ENCODE measurements at regions not wholly inside any gene's neighbourhood (a gene's known extent, or its start where the extent isn't known, plus 50 kb on each side); places are given as distances from the start of the nearest gene placed in this dataset.

DNA sequence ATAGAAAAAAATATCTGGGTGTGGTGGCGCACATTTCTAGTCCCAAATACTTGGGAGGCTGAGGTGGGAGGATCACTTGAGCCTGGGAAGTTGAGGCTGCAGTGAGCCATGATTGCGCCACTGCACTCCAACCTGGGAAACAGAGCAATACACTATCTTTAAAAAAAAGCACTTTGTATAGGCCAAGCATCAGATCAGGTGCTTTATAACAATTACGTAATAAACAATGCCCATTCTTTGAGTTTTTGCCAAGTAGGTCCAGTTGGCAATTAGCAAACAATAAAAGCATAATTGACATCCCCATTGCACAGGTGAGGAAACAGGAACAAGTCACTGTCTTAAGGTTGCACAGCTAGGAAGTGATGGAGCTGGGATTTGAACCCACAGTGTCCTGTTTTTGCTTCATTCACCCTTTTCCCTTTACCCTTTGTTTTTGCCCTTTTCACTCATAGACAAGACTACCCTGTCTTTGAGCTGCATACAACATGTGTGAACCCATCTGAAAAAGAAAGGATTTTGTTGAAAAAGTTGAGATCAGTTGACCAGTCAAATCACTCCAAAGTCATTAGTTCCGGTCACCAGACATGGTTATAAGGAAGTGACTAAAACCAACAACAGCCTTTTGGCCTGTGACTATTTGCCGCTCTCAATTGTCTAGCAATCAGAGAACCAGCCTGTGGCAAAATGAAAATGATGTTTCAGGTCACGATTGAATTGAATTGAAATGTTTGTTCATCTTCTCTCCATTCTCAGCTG is 303.6 kb downstream of the TFAP2C start:
- DNase-seq: no peak

DNA sequence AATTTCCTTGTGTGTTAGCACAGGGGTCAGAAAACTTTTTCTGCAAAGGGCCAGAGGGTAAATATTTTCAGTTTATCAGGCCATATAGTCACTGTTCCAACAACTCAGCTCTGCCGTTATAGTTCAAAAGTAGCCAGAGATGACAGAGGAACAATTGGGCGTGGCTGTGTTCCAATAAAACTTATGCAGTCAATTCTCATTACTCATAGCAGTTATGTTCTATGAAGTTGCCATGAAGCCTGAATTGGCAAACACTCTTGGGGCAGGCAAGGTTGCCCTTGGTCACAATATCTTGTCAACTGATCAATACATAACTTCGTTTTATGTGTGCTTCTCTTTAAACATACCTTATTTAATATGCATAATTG is 304.2 kb downstream of the TFAP2C start:
- DNase-seq: no peak

DNA sequence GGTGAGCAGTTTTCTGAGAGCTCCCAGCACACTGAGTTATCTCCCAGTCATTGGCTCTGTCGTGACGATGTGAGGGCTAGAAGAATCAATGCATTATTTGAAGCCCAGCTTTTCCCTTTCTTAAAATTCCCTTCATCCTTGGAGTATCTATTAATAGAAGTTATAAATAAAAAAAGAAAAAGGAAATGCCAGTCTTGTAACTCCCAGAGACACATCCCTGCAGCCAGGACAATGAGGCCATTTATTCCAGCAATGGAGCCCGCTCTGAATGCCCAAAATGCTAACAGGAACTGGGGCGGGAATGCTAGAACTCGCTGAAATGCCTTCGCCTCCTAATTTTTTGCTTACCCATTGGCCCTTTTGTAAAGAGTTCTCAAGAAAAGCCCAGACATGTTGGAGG is 305.8 kb downstream of the TFAP2C start:
- no peak for DNase-seq

DNA sequence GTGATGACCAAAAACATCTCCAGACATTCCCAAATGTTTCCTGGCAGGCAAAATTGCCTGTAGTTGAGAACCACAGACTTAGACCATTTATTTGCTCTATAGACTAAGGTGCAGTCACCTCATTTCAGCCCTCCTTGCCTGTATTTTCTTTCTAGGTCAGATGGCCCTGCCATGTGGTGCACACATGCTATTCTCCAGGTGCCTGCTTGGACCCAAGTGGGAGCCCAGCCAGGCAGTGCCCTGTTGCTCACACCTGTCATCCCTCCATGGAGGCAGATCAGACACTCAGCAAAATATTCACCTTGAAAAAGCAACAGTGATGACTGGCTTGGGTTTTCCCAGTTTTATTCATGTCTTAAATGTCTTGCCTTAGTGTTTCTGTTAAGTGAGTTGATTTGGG is 311.4 kb downstream of the TFAP2C start:
- DNase-seq: no peak

DNA sequence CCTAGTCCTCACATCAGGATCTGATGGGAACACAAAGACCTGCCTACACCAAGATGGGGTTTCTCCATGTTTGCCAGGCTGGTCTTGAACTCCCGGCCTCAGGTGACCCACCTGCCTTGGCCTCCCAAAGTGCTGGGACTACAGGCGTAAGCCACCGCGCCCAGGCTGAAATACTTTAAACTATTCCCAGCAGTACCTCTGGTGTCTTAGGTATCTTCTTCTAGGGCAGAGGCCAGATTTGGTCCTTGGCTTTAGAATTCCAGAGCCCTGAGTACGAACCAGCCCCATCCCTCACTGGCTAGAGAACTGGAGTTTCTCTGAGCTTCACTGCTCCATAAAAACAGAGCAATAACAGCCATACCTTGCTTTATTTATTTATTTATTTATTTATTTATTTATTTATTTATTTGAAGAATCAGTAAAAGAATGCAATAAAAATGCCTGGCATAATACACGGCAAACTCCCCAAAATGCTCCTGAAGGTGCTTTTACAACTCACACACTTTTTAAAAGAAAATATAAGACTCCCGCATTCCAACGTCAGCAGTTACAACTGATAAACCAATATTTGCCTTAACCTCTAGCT is 312.1 kb downstream of the TFAP2C start:
- DNase-seq: no peak

DNA sequence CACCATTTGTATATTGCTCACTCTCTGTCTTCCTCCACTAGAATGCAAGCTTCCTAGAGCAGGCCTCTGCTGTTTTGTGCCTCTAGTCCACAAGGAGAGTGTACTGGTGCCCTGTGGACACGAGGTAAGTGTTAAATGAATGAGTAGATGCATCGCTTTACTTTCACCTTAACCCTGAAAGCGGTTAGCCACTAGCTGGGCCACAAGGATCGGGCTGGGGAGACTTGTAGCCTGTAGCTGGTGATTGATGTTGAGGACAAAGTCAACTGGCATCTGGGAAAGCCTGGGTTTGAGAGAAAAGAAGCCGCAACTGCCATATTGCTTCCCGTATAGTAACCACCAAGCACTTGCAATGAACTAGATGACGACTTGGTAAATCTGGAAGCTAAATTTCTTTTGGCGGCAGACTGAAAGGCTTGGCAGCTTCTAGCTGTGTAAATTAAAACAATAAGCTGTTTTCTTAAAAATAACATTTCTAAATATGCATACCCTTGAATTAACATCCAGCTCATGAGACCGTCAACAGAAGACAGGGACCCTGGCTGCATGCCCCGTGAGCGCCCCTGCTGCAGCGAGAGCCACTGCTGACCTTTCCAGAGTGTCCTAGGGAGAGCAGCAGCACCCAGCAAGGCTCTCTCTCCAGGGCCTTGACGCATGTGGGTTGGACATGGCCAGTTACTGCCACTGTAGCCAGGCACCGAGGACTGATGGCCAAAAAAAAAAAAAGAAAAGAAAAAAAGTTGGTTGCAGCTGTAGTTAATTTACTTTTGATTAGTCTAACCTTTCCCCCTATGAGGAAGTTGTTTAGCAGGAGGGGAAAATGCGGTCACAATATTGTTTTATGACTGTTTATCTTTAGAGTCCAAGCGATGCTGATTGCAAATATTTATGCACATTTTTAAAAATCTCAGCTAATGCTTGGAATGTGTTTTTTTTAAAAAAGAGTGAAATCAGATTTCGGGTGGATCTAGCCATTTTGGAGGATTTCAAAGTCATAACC is 315.1 kb downstream of the TFAP2C start:
- DNase-seq: no peak

DNA sequence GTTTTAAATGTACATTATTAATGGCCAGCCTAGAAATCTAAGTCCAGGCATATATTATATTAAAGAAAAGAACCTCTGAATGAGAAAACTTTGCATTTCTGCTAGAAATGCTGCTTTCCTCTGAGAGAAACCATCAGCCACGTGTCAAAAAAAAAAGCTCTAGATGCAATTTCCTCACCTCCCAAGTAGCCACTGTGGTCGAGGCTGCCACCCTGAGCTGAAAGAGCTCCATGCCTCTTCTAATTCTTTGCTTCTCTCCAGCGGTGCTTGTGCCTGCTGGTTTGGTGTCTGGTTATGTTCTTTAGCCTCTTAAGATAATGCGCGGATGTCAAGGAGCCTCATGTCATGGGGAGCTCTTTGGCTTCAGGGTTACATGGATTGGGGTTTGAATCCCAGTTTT is 316.0 kb downstream of the TFAP2C start:
- no peak for DNase-seq

DNA sequence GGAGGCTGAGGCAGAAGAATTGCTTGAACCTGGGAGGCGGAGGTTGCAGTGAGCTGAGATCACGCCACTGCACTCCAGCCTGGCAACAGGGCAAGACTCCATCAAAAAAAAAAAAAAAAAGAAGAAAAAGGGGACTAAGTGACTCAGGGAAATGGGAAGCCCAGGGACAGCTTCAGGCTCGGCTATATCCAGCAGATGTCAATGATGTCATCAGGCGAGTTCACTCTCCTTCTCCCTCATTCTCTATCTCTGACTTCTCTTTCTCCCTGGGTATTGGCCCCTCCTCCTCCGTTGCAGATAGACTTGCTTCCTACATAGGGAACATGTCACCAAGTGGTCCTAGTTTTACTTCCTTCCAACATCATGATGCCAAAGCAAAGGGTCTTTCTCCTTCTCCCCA is 316.8 kb downstream of the TFAP2C start:
- no peak for DNase-seq

DNA sequence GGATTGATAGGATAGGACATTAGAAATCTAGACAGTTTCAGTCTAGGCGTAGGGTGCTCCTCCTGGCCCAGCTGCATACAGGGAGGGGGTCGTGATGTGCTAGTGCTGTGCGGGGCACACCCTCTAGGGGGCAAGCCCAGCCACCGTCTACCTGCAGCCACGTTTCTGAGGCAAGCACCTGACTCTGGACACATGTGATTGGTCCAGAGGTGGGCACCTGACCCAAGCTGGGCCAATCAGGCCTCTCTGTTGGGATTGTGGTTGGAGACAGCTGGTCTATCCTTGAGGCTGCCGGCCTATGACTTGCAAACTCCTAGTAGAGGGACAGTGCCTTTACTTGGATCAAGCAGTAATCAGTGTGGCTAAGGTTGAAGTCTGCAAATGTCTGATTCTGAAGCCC is 317.1 kb downstream of the BMP7 start:
- no peak for DNase-seq

DNA sequence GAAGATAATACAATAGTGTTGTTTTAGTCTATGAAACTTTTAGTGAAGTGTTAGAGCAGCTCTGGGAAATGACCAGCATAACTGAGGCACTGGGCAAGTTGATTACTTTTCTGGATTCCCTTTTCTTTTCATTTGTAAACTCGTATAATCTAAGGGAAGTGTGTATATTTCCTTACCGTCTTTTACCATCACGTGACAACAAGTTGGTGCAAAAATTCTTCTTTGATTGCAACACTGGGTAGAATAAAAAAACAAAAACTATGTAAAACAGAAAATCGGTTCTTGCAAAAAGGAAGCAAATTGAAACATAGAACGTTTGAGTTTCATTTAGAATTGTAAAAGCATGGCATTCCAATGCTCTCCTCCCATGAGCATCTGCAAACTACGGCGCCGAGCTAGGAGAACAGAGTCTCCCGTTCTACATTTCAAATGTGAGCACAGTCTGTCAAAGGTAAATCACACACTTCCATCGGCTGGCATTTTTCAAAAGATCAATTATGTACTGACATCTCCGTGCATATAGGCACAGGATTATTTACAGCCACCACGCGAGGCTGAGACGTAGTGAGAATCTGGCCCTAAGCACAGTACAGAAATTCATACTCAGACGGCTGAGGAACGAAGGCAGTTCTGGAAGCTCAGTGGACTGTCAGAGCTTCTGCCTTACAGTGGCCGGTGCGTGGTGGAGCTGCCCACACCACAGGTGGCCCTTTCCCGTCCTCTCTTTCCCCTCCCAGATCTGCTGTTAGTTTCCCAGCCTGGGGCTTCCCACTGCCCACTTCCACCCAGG is 314.0 kb downstream of the BMP7 start:
- no peak for DNase-seq

DNA sequence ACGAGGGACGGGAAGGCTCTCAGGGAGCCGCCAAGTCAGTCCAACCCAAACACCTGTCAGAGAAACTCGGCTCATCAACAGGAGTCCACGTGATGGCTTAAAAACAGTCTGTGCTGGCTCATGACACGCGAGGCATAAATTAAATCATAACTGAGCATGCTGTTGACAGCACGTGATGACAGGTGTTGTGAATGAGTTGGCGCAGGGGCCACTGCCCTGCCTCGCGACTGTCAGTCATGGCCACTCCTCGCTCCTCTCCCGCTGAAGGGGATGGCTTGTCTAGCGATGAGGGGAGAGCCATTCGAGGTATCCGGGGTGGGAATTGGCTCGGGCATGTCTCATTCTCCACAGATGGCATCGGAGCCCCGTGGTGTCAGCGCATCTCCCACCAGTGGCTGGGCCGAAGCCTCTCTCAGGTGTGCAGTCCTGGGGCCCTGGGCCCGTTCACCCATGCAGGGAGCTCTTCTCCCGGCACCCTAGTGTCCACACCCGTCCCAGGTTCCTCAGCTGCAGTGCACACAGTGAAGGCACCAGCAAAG is 313.3 kb downstream of the BMP7 start:
- no peak for DNase-seq

DNA sequence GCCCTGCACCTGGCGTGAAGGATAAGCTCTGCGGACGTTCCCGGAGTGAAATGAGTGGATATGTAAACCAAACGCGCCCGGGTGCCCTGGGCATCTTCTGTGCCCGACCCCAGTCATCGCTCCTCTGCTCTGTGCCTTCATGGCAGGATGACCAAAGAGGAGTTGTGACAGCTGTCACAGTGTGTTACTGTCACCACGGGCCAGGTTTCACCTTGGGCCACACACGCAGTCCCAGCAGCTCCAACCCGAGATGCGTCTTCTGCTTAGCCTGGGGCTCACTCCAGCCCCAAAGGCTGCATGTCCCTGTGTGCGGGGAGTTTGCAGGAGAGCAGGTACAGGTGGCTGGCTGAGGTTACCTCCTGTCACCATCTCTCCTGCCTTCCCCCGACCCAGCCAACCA is 311.6 kb downstream of the BMP7 start:
- no peak for DNase-seq

DNA sequence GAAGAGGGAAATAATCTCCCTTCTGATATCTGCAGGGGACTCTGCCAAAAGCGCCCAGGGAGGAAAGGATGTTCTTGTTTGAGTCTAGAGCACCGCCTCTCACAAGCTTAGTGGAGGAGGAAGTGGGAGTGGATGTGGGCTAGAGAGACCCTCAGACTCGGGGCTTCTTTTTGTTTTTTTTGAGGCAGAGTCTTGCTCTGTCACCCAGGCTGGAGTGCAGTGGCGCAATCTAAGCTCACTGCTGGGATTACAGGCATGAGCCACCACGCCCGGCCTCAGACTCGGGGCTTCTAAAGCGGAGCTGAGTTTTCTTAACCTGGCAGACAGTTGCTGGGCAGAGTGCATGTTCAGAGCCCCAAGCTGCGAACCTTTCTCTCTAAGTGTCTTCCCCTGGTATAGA is 310.8 kb downstream of the BMP7 start:
- DNase-seq: no peak

DNA sequence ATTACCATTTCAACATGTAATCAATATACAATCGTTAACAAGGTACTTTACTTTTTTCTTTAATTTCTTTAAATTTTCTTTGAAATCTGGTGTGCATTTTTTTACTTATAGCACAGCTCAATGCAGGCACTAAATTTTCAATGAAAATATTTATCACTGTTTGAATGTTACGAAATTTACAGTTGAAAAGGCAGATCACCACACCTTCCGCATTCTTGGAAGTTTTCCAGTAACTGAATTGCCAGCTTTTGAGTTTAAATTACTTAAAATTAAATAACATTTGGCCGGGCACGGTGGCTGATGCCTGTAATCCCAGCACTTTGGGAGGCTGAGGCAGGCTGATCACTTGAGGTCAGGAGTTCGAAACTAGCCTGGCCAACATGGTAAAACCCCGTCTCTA is 309.9 kb downstream of the BMP7 start:
- no peak for DNase-seq

DNA sequence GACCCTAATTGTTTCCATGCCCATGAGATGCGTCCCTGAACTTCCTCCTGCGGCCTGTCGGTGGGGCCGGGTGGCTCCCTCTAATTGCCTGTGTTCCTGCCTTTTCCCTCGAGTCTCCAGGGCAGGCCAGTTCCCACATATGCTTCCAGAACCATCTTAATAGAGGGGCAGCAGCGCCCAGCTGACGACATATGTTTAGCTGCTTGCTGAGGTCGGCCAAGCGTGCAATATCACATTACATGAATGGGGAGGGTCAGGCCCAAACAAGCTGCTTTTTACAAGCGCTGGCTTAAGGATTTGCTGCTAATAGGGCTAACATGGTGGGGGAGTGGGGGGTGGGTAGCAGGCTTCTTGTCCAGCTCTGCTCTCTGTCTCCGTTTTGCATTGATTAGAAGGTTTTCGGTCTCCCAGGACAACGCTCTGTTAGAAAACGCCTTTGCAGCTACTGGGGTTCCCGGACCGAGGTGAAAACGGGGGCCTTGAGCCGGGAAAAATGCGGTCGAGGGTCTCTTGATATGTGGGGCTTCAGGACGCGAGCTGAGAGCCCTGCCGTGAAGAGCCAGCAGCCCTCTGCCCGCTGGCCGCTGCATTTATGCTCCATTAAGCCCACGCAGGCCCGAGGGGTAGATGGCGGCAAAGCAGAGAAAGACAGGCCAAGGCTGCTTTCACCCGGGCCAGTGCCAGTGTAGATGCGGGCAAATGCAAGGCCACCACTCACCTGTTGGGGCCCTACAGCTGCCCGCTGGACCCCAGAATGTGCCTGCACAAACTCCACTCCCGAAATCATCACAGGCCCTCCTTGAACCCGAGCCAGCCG is 308.5 kb downstream of the BMP7 start:
- DNase-seq: no peak

DNA sequence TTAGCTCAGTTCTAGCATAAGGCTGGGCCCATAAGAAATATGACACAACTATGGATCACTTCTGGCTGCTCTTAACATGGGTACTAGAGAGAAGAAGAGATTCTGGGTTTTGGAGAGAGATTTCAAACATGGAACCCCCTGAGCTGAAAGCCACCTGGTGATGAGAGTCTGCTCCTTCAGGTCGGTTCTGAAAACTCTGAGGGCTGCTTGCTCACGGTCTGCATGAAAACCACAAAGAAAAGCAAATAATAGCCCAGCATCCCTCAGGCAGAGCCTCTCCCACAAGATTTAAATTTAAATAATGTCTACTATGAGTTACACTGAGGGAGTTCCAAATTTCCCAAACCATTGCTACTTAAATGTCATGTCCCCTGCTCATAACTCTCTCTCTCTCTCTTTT is 301.5 kb downstream of the BMP7 start:
- no peak for DNase-seq

DNA sequence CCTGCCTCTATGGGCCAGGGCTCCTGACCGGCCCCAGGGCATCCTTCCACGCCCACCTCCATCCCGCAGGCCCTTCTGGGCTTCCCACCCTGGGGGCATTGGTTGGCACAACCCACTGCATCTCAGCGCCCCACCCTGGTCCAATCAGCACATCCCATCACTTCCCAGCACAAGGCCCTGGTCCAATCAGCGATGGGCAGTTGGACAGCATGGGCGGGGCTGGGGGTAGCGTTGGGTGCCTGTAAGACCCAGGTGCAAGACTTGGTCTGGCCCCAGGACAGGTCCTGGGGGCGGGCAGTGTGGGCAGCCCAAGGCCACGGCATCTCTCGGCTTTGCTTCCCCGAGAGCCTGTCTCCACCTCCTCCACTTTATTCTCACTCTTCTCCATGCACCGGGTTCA is 298.5 kb downstream of the BMP7 start:
- no peak for DNase-seq

DNA sequence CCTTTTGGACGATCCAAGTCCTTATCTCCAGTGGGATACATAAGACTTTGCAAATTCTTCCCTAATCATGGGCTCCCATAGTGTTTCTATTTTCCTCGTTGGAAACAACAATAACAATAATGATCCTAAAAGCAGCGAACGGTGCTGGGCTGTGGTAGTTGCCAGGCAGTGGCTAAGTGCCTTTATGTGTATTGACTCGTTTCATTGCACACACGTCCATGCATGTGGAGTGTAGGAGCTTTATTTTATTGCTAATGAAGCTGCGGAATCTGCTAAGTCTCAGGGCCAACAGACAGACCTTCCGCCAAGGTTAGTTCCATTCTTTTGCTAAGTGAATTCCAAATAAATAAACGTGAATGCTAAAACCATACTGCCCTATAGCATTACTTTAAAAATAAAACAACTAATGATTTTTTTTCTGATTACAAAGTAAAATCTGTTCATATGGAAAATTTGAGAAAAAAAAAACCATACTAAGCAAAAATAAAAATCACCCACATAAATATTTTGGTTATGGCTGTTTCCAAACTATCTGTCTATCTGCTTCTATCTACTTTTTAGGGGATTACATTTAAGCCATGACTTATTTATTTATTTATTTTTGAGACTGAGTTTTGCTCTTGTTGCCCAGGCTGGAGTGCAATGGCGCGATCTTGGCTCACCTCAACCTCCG is 297.9 kb downstream of the BMP7 start:
- DNase-seq: no peak

DNA sequence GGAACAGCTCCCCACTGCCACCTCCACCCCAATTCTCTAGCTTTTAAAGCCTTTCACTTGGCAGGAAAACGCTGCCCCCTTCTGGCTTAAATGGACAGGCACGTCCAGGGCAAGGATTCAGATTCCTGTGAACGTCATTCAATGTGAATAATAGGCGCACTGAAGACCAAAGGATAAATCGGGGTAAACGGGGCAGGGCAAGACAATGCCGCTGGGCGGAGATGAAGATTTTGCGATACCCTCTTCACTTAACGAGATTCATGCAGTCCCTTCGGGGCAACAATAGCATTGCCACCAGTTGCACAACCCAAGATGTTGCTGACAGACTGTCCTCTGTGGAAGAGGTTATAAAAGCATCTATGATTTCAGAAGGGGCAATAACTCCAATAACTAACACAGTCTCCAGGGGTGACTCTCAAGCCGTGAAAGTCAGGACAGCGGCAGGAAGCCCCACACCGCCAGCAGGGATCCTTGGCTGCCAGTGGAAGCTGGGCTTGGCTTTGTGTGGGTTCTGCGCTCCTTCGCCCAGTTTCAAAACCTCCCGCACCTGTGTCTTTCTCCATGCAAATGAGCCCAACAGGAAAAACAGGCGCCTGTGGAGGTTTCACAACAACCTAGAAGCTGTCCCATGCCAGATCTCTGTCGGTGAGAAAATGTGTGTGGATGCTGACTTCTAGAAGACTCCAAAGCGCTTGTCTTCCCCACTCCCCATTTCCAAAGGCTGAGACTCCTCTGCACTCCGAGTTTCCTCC is 291.8 kb downstream of the BMP7 start:
- DNase-seq: no peak

DNA sequence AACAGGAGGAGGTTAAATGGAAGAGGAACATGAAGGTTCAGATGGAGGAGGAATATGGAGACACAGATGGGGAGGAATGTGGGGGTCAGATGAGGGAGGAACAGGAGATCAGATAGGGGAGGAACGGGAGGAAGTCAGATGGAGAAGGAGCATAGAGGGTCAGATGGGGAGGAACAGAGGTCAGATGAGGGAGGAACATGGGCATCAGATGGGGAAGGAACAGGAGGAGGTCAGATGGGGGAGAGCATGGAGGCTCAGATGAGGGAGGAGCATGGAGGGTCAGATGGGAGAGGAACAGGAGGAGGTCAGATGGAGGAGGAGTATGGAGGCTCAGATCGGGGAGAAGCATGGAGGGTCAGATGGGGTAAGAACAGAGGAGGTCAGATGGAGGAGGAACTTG is 290.6 kb downstream of the BMP7 start:
- DNase-seq: no peak

Data from CD4-positive, alpha-beta T cell treated with Interleukin-6 for 4 hours (primary cell).